ENCODE measurements at regions not wholly inside any gene's neighbourhood (a gene's known extent, or its start where the extent isn't known, plus 50 kb on each side); places are given as distances from the start of the nearest gene placed in this dataset.

DNA sequence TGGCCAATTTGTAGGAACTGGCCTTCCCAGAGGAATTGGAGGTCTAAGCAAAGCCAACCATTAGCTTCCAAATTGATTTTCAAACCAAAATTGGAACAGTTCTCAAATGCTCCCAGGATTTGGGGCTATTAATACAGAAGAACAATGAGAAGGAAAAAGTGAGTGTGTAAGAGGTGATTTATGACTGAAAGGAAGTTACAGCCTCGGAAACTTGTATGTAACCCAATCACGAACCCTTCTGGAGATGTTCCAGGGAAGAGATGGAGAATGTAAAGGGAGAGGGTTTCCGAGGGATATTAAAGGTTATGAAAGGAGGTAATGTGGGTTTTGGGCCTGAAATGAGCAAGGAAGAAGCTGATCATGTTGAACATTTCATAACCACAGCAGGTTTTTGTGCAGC, 93.2 kb upstream of the CXCL14 start (continued):
- no peak for TF ChIP-seq E2F6 (IDR thresholded peaks at IDR 0.05)

All from H1 (cell line).